Left ventricle myocardium inferior (tissue), 1 donor: ENCODE measurements at regions not wholly inside any gene's neighbourhood (a gene's known extent, or its start where the extent isn't known, plus 50 kb on each side); places are given as distances from the start of the nearest gene placed in this dataset.

Experiments
- DNase-seq: peaks from one replicate; pipeline ENCODE4 v3.0.0-alpha.2; 2020
- H3K27ac ChIP-seq: fragments of 200-600 bp; replicated peaks from 2 replicates; pipeline ENCODE4 v1.8.0; 2021
- H3K27me3 ChIP-seq: fragments of 200-600 bp; 2 replicates; pipeline ENCODE4 v1.8.0; 2021; ENCODE audit warnings: low read depth
- H3K36me3 ChIP-seq: fragments of 200-600 bp; 2 replicates; pipeline ENCODE4 v1.8.0; 2021
- H3K4me1 ChIP-seq: fragments of 200-600 bp; 2 replicates; pipeline ENCODE4 v1.8.0; 2021
- H3K4me3 ChIP-seq: fragments of 200-600 bp; 2 replicates; pipeline ENCODE4 v1.8.0; 2021; ENCODE audit warnings: mild to moderate bottlenecking, moderate library complexity
- H3K9me3 ChIP-seq: fragments of 200-600 bp; replicated peaks from 2 replicates; pipeline ENCODE4 v1.8.0; 2021
- intact Hi-C: fragments of 100-400 bp; cut with micrococcal nuclease; formaldehyde crosslinking; loops from one replicate; pipeline ENCODE4 v1.11.0; 2022
- TF ChIP-seq, protein P1 (sequence below): fragments of 200-600 bp; IDR thresholded peaks from 2 replicates; pipeline ENCODE4 v1.8.0; 2021; ENCODE audit warnings: antibody characterized with exemption, mild to moderate bottlenecking, borderline replicate concordance
- donor health status: DM: no; HTN: yes; CAD: no; lungs with severe emphysema.

DNA sequence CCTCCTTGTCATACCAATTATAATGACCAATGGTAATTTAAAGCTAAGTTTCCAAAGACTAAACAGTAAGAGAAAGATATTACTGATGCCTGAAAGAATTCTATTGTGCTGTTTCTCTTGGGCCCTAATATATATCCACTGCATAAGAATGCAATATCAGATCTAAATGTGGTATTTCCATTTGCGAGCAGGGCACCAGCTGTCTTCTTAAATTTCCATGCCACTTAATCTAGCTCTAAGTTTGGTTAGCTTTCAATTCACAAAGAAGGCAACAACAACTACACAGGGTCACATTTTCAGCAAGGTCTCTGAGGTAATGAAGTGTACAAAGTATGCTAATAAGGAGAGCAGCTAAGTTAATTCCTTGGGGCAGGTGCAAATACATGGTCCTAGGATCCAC is 315.7 kb downstream of the GPR37 start:
- TF ChIP-seq, protein P1, sequence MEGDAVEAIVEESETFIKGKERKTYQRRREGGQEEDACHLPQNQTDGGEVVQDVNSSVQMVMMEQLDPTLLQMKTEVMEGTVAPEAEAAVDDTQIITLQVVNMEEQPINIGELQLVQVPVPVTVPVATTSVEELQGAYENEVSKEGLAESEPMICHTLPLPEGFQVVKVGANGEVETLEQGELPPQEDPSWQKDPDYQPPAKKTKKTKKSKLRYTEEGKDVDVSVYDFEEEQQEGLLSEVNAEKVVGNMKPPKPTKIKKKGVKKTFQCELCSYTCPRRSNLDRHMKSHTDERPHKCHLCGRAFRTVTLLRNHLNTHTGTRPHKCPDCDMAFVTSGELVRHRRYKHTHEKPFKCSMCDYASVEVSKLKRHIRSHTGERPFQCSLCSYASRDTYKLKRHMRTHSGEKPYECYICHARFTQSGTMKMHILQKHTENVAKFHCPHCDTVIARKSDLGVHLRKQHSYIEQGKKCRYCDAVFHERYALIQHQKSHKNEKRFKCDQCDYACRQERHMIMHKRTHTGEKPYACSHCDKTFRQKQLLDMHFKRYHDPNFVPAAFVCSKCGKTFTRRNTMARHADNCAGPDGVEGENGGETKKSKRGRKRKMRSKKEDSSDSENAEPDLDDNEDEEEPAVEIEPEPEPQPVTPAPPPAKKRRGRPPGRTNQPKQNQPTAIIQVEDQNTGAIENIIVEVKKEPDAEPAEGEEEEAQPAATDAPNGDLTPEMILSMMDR: no peak
- no peak overlapping the region for H3K4me3 ChIP-seq
- H3K36me3 ChIP-seq: no peaks in the 10 kb centered on the region
- intact Hi-C loops: no loop called here
- no peaks in the 10 kb centered on the region for H3K4me1 ChIP-seq
- H3K27me3 ChIP-seq: no peaks in the 10 kb centered on the region
- no peak for DNase-seq
- H3K9me3 ChIP-seq: no peaks in the 10 kb centered on the region
- no peak overlapping the region for H3K27ac ChIP-seq

DNA sequence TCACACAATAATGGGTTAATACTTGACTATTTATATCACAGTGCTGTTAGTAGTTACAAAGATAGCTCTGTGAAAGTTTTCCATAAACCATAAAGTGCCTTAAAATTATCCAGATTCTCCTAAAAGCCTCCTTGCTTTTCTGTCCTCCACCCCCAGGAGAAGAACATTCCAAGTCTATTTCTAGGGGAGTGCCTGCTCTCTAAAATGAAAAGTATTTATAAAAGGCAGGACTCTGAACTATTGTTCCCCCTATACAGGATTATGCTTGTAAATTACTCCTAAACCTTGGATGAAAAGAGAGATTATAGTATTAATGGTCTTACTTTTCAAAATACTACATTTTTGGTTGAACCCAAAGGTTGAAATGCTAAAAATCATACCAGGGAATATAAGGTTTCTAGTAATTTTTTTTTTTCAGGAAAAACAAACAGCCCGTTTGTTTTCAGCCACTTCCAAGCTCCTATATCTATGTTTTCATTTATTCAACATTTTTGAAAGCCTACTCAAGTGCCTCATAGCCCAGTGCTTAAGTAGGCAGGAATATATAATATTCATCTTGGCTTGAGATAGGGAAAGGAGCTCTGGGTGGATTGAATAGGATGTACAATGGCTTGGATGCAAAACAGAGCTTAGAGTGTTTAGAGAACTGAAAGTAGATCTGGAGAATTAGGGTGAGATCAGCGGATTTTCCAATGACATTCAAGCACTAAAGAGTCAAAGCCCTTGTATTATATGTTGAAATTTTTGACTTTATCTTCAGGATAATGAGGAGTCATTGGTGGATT is 320.7 kb downstream of the GPR37 start:
- no peaks in the 10 kb centered on the region for H3K27me3 ChIP-seq
- H3K36me3 ChIP-seq: no peaks in the 10 kb centered on the region
- intact Hi-C loops: no loop called here
- H3K9me3 ChIP-seq: no peaks in the 10 kb centered on the region
- TF ChIP-seq, protein P1: no peak
- H3K4me1 ChIP-seq: no peaks in the 10 kb centered on the region
- no peak overlapping the region for H3K27ac ChIP-seq
- no peak overlapping the region for H3K4me3 ChIP-seq
- no peak for DNase-seq

DNA sequence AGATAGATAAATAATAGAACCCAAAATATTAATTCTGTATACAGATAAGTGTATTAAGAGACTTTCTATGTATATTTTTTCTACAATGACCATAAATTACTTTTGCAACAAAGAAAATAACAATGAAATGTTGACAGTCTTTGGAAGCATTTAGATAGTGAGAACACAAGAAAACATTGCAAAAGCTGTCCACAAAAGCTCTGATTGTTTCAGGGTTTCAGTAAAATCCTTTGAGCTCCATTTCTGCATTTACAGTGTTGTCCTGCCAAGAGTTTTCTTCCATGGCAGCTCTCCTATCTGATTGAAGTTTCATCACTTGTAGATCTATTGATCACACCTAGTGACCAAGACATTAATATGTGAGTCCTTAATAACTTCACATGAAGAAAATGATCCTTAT is 321.8 kb downstream of the GPR37 start:
- Histone ChIP-seq H3K27ac (no peak overlapping the region), H3K36me3 (no peaks in the 10 kb centered on the region), H3K27me3 (no peaks in the 10 kb centered on the region), H3K4me3 (no peak overlapping the region), H3K9me3 (no peaks in the 10 kb centered on the region), H3K4me1 (no peaks in the 10 kb centered on the region)
- TF ChIP-seq, protein P1: no peak
- no peak for DNase-seq
- intact Hi-C loops: no loop called here

DNA sequence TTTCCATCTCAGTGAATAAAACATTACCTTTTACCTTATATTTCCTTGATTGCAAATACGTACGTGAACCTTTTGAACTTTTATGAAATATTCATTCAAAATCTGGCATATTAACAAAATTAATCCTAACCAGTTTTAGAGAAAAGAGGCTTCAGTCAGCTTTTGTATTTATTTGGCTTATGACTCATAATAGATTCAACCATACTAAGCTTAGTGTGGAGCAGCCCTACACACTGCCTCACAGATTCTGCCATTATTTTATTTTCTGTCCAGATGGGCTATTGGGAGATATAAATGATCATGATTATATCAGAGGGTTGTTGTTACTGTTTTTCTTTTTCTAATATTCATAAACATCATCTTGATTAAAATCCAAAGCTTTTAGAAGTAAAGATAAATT is 325.5 kb downstream of the GPR37 start:
- intact Hi-C loops: no loop called here
- DNase-seq: no peak
- TF ChIP-seq, protein P1: no peak
- Histone ChIP-seq H3K4me1 (no peaks in the 10 kb centered on the region), H3K36me3 (no peaks in the 10 kb centered on the region), H3K9me3 (no peaks in the 10 kb centered on the region), H3K27ac (no peak overlapping the region), H3K4me3 (no peak overlapping the region), H3K27me3 (no peaks in the 10 kb centered on the region)

DNA sequence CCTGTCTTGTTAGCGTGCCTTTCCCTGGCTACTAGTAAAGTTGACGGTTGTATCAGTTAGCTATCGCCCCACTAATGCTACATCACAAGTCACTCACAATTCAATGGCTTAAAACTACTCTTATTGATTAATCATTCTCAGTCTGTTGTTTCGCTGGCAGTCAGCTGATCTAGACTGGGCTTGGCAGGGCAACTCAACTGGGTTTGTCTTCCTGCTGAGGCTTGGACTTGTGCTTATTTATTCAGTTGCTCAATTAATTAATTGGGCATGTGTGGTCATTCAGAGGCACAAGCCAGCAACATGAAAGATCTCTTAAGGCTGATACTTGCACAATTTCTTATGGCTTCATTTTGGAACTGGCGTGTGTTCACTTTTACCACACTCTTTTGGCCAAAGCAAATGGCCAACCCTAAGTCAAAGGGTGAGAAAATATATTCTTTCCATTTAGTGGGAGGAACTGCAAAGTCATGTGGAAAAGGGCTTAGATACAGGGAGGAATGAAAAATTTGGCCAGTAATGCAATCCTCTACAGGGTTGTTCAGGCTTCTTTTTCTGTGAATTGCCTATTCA is 333.5 kb downstream of the GPR37 start:
- TF ChIP-seq, protein P1: no peak
- no peak for DNase-seq
- intact Hi-C loops: no loop called here

More for the DNA sequence above, 333.5 kb downstream of the GPR37 start:
- no peak overlapping the region for H3K27ac ChIP-seq
- H3K36me3 ChIP-seq: no peaks in the 10 kb centered on the region
- no peaks in the 10 kb centered on the region for H3K27me3 ChIP-seq
- H3K4me3 ChIP-seq: no peak overlapping the region
- no peaks in the 10 kb centered on the region for H3K9me3 ChIP-seq
- no peaks in the 10 kb centered on the region for H3K4me1 ChIP-seq
